ENCODE measurements at regions not wholly inside any gene's neighbourhood (a gene's known extent, or its start where the extent isn't known, plus 50 kb on each side); places are given as distances from the start of the nearest gene placed in this dataset.

DNA sequence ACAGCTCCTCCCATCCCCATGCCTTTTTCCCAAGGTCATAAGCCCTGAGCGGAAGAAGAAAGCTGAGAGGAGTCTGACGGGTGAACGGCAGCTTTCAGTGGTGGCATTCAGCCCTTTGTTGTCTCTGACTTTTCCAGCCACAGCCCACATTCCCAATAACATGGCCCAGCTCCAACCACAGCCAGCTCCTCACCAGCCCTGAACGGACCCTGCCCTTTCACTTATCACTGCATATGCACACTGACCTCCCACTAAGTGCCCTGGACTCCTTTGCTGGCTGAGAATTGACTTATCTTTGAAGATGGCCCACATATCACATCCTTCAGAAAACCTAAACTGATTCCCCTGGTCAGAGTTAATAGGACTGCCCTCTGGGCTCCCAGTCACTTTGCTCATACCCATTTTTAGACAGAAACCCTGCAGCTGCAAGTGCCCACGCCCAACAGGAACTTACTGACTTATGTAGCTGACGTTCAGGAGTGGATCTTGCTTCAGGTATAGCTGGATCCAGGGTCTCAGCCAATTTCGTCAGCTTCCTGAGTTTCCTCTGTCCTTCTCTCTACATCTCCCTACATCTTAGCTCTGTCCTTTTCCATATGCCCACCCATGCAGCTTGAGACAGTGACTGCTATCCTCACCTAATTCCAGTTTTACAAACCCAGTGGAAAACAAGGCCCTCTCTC is 348.5 kb upstream of the PROK2 start:
- TF ChIP-seq, protein P1, sequence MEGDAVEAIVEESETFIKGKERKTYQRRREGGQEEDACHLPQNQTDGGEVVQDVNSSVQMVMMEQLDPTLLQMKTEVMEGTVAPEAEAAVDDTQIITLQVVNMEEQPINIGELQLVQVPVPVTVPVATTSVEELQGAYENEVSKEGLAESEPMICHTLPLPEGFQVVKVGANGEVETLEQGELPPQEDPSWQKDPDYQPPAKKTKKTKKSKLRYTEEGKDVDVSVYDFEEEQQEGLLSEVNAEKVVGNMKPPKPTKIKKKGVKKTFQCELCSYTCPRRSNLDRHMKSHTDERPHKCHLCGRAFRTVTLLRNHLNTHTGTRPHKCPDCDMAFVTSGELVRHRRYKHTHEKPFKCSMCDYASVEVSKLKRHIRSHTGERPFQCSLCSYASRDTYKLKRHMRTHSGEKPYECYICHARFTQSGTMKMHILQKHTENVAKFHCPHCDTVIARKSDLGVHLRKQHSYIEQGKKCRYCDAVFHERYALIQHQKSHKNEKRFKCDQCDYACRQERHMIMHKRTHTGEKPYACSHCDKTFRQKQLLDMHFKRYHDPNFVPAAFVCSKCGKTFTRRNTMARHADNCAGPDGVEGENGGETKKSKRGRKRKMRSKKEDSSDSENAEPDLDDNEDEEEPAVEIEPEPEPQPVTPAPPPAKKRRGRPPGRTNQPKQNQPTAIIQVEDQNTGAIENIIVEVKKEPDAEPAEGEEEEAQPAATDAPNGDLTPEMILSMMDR (IDR thresholded peaks at IDR 0.05): no peak
- TF ChIP-seq EZH2 (IDR thresholded peaks at IDR 0.05) (no peak), EZH2phosphoT487 (IDR thresholded peaks at IDR 0.05) (no peak)
- H3K4me1 ChIP-seq: no peaks in the 10 kb centered on the region
- Mint-ChIP-seq H3K4me3 (no peak overlapping the region), H3K36me3 (no peaks in the 10 kb centered on the region), H3K27me3 (ENCODE audit: insufficient read depth, low read depth) (peaks cover 9% of the 10 kb centered on the region), H3K9me3 (peaks cover 3% of the 10 kb centered on the region), H3K4me1 (peaks cover 3% of the 10 kb centered on the region), H3K27ac (no peak overlapping the region)
- no peak overlapping the region for H2AFZ ChIP-seq (replicated peaks)
- no peak for DNase-seq (ENCODE audit: low spot score)
- no peaks in the 10 kb centered on the region for H3F3A ChIP-seq (ENCODE audit: low read depth)
- H4K20me1 ChIP-seq (ENCODE audit: low read depth): no peaks in the 10 kb centered on the region
- H3K79me2 ChIP-seq (ENCODE audit: low read depth): no peaks in the 10 kb centered on the region
- H3K36me3 ChIP-seq: no peaks in the 10 kb centered on the region
- H3K27me3 ChIP-seq: no peaks in the 10 kb centered on the region
- no peak overlapping the region for H3K9ac ChIP-seq
- no peak overlapping the region for H3K4me3 ChIP-seq
- H3K9me3 ChIP-seq (ENCODE audit: low read depth): no peaks in the 10 kb centered on the region
- no peak overlapping the region for H3K27ac ChIP-seq
- no peak overlapping the region for H3K4me2 ChIP-seq

DNA sequence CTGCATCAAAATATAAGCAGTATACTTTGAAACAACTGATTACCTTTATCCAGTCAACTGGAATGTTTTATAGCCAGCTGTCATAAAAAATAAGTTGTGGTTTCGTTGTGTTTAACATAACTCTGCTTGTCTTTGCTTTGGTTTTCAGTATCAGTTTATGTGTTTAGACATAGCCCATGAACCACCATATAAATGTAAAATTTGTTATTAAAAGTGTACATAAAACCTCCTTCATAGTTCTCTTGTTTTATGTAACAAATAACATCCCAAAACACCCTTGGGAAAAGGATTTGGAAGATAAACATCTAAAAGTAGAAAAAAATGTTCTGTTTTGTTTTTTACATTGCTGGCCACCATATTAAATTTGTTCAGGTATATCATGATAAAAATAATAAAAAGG is 347.0 kb upstream of the PROK2 start:
- Histone ChIP-seq H3F3A (ENCODE audit: low read depth) (no peaks in the 10 kb centered on the region), H3K27ac (no peak overlapping the region), H3K9ac (no peak overlapping the region), H3K4me3 (no peak overlapping the region), H3K79me2 (ENCODE audit: low read depth) (no peaks in the 10 kb centered on the region), H4K20me1 (ENCODE audit: low read depth) (no peaks in the 10 kb centered on the region), H3K27me3 (no peaks in the 10 kb centered on the region), H3K4me2 (no peak overlapping the region), H3K4me1 (no peaks in the 10 kb centered on the region), H2AFZ (replicated peaks) (no peak overlapping the region), H3K36me3 (no peaks in the 10 kb centered on the region), H3K9me3 (ENCODE audit: low read depth) (no peaks in the 10 kb centered on the region)
- Mint-ChIP-seq H3K4me1 (peaks cover 2% of the 10 kb centered on the region), H3K9me3 (peaks cover 3% of the 10 kb centered on the region), H3K4me3 (no peak overlapping the region), H3K36me3 (no peaks in the 10 kb centered on the region), H3K27me3 (ENCODE audit: insufficient read depth, low read depth) (peaks cover 8% of the 10 kb centered on the region), H3K27ac (no peak overlapping the region)
- TF ChIP-seq EZH2 (IDR thresholded peaks at IDR 0.05): no peak
- TF ChIP-seq, protein P1 (IDR thresholded peaks at IDR 0.05): no peak
- no peak for TF ChIP-seq EZH2phosphoT487 (IDR thresholded peaks at IDR 0.05)
- no peak for DNase-seq (ENCODE audit: low spot score)

DNA sequence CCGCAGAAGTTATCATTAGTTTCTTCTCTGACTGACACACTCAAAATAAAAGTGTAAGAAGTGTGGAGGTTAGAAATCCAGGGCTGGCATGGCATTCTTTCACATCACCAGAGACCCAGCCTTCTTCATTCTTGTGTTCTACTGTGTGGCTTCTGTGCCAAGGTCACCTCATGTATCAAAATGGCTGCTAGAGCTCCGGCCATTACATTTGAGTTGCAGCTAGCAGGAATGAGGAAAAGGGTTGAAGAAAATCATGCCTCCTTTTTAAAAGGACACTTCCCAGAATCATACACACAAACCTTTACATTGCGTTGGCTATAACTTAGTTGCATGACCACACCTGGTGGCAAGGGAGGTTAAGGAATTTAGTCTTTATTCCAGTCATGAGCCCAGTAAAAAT is 345.6 kb upstream of the PROK2 start:
- H3K36me3 ChIP-seq: no peaks in the 10 kb centered on the region
- no peaks in the 10 kb centered on the region for H3K27me3 ChIP-seq
- DNase-seq (ENCODE audit: low spot score): no peak
- H3K4me1 Mint-ChIP-seq: peaks cover 2% of the 10 kb centered on the region
- no peak for TF ChIP-seq EZH2phosphoT487 (IDR thresholded peaks at IDR 0.05)
- no peak for TF ChIP-seq EZH2 (IDR thresholded peaks at IDR 0.05)
- TF ChIP-seq, protein P1 (IDR thresholded peaks at IDR 0.05): no peak
- peaks cover 3% of the 10 kb centered on the region for H3K9me3 Mint-ChIP-seq
- no peak overlapping the region for H3K4me3 Mint-ChIP-seq
- H3K79me2 ChIP-seq (ENCODE audit: low read depth): no peaks in the 10 kb centered on the region
- H3K27ac ChIP-seq: no peak overlapping the region
- no peaks in the 10 kb centered on the region for H4K20me1 ChIP-seq (ENCODE audit: low read depth)
- H3K4me2 ChIP-seq: no peak overlapping the region
- H3K9me3 ChIP-seq (ENCODE audit: low read depth): no peaks in the 10 kb centered on the region
- no peak overlapping the region for H3K27ac Mint-ChIP-seq
- no peak overlapping the region for H3K9ac ChIP-seq
- H3K4me3 ChIP-seq: no peak overlapping the region
- H2AFZ ChIP-seq (replicated peaks): no peak overlapping the region
- H3K36me3 Mint-ChIP-seq: no peaks in the 10 kb centered on the region
- H3K4me1 ChIP-seq: no peaks in the 10 kb centered on the region
- H3F3A ChIP-seq (ENCODE audit: low read depth): no peaks in the 10 kb centered on the region
- peaks cover 5% of the 10 kb centered on the region for H3K27me3 Mint-ChIP-seq (ENCODE audit: insufficient read depth, low read depth)
